ENCODE measurements at regions not wholly inside any gene's neighbourhood (a gene's known extent, or its start where the extent isn't known, plus 50 kb on each side); places are given as distances from the start of the nearest gene placed in this dataset.

DNA sequence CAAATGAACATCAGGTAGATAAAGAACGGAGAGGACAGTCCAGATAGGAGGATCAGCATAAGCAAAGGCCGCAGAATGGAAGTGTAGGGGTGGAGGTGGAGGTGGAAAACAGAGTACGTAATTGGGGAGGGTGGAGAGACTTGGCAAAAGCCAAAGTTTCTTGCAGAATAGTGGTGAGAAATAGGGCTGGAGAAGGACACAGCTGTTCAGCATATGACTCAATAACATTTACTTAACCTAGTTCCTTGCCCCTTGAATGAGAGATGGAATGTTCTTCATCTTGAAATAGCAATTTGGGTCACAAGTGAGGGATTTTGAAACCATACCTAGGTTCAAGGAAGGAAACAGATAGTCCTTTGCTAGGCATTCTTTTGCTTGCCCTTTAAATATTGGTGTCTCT lies 235.9 kb upstream of the ARHGAP20 start:
- TF ChIP-seq, protein P1, sequence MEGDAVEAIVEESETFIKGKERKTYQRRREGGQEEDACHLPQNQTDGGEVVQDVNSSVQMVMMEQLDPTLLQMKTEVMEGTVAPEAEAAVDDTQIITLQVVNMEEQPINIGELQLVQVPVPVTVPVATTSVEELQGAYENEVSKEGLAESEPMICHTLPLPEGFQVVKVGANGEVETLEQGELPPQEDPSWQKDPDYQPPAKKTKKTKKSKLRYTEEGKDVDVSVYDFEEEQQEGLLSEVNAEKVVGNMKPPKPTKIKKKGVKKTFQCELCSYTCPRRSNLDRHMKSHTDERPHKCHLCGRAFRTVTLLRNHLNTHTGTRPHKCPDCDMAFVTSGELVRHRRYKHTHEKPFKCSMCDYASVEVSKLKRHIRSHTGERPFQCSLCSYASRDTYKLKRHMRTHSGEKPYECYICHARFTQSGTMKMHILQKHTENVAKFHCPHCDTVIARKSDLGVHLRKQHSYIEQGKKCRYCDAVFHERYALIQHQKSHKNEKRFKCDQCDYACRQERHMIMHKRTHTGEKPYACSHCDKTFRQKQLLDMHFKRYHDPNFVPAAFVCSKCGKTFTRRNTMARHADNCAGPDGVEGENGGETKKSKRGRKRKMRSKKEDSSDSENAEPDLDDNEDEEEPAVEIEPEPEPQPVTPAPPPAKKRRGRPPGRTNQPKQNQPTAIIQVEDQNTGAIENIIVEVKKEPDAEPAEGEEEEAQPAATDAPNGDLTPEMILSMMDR (IDR thresholded peaks at IDR 0.05), result no peak
- TF ChIP-seq POLR2A (IDR thresholded peaks at IDR 0.05), result no peak
